T47D (cell line): ENCODE measurements at regions not wholly inside any gene's neighbourhood (a gene's known extent, or its start where the extent isn't known, plus 50 kb on each side); places are given as distances from the start of the nearest gene placed in this dataset.

Experiments
- DNase-seq, 2 experiments: peaks; one replicate each; pipeline versions ENCODE4 v3.0.0 to v3.0.0-alpha.2; 2011 to 2012; ENCODE audit warnings: low read depth in 1 of 2, low spot score in 1 of 2
- JUND ChIP-seq: IDR thresholded peaks from 2 replicates; pipeline ENCODE4 v1.6.1; 2012; ENCODE audit warnings: low read depth
- in situ Hi-C: cut with HindIII; loops from 2 replicates; pipeline ENCODE4 v1.10.0; 2016; ENCODE audit warnings: low sequenced_read_pairs, low pct_unique_long_range_greater_than_20kb

DNA sequence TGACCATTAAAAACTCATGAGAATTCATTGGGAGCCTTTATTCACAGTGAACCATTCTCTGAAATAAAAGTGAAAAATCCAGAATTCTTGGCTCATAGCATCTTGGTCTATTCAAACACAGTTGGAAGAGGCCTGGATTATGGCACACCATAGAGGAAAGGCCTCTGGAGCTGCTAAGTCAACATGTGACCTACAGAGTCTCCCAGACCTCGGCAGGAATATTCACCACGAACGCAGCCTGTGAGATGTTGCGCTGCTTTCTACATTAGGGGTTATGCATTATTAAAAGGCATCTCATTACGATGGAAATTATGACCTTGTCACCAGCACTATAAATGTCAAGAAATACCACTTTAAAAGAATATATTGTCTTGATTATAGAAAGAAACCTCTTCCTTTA, 132.6 kb downstream of the EFNB2 start:
- no peak for DNase-seq
- no peak for TF ChIP-seq JUND
- in situ Hi-C loops: no loop called here

DNA sequence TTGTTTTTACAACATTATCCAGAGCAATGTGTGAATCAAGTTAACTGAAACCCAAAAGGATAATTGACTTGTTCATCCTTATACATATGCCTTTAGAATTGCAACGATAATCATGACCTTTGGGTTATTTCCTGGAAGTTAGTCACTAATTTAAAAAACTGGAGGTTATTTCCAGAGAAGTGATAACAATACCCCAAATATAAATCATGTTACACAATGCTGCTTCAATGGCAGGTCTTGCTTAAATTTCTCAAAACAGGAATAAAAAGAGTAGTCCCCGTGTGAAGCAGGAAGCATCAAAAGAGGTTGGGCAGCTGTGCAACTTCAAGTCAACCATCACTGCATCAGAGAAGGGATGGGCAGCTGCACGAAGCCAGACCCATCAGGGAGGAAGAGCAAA, 134.4 kb downstream of the EFNB2 start:
- in situ Hi-C loops: no loop called here
- no peak for DNase-seq
- no peak for TF ChIP-seq JUND

DNA sequence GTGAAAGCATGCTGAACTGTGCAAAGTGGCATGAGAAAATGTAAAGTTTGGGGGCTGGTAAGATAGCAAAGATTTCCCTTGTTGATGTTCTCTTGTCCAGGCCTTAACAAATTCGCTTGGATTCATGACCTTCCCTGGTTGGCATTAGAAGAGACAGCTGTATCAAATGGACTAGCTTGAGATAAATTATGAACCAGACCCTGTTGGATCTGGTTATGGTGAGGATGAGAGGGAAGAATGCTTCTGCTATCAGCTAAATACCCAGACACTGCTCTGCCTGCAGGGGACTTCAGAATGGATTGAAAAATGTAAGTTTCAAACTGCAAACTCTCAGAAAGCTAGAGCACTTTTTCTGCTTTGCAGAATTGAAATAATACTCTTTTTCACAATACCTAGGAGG, 135.2 kb downstream of the EFNB2 start:
- in situ Hi-C loops: no loop called here

DNA sequence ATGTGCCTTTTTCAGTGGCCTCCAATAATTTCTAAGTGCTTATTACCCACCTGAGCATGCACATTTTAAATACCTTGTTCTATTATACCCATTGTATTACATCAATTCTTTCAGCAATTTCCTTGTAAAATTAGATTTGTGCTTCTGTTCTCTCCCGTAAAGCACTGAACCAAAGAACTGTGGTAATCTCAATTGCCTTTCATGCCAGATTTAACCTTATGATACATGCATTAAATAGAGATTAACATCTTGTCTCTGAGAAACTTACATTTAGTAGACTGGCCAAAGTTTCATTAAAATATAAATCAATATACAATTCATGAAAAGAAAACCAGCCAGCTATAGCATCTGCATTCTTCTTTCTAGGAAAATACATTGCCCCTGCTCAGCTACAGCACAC, 137.2 kb downstream of the EFNB2 start:
- DNase-seq: no peak
- in situ Hi-C loops: no loop called here
- no peak for TF ChIP-seq JUND

More for the DNA sequence above, 135.2 kb downstream of the EFNB2 start:
- TF ChIP-seq JUND: no peak
- no peak for DNase-seq

DNA sequence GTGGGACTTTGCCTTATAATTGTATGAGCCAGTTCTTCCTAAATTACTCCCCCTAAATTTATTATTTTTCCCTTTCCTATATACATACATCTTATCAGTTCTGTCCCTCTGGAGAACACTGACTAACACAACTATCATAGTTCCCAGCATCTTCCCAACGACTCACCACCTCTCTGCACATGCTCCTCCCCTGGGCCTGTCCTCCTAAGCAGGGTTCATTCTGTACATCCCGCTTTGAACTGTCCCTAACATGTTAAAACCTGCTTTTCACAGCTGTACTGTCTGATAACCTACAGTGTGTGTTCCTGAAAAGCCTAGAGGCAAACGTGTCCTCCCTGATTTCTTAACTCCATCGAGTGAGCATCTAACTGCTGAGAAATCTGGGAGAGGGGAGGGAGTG, 141.7 kb downstream of the EFNB2 start:
- TF ChIP-seq JUND: no peak
- in situ Hi-C loops: no loop called here
- DNase-seq: no peak

DNA sequence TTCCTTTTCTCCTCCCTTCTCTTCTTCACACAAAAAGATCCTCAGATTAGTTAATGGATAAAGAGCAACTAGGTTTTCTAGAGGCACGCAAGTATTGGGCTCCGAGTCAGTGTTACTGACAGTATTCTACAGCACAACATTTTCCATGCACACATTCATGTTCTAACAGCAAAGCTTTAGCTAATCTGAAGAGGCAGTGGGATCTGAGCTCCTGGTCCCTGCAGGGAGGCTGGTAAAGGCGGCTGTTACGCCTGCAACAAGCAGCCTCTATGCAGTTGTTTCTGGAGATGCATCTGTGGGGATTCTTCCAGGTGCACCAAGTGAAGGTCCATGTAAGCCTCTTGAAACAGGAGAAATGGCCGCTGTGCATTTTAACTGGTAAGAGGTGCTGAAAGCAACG, 143.8 kb downstream of the EFNB2 start:
- DNase-seq: no peak
- no peak for TF ChIP-seq JUND
- in situ Hi-C loops: no loop called here

DNA sequence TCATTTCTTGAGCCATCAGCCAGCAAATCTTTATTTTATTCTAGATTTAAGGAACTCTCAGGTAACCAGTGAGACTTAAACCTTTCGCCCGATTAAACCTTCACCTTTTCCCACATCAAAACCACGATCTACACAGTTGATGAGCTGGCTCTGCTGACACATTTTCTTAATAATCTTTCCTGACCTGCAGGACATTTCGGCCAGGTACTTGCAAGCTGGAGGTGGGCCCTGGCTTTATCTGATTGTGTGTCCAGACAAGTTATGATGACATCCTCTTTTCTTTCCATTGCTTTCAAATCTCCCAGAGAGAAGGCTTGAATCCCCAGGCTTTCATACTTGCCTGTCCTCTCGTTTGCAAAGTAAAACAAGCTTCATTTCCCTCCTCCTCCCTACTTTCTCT, 144.2 kb downstream of the EFNB2 start:
- in situ Hi-C loops: no loop called here
- DNase-seq: no peak
- no peak for TF ChIP-seq JUND

DNA sequence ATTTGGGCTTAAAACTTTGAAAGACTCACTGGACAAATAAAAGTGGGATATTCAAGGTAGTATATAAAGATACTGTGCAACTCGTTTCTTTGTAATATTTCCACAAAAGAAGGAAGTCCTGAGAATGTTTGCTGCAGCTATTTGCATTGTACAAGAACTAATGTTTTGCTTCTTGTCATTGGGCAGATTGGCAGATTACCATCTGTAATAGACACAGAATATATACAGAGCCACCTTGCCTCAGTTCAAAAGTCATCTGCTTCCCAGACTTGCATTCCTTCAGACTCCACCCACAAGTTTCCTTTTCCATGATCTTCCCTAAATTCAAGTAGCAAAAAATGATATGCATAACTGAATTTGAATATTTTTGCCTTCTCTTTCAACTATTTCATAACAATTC, 145.1 kb downstream of the EFNB2 start:
- no peak for TF ChIP-seq JUND
- in situ Hi-C loops: no loop called here

DNA sequence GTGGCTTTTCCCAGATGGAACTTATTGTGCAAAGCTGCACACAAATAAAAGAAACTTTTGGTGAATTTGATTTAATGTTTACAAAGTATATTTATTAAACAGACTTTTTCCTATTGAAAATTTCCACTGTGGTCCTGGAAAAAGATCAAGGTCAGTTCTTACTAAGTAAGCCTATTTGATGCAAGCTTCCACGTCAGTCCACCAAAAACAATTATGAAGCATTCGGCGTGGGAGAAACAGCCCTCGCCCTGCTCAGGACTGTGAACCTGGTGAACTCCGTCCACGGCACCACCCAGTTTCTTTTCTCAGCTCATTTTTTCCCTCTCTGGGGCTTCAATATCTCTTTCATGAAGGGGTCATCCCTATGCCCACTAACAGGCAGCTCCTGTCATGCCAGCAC, 149.8 kb downstream of the EFNB2 start:
- in situ Hi-C loops: no loop called here
- no peak for DNase-seq
- no peak for TF ChIP-seq JUND

More for the DNA sequence above, 145.1 kb downstream of the EFNB2 start:
- peak in 1 of 2 experiments; percentile 52 for DNase-seq

DNA sequence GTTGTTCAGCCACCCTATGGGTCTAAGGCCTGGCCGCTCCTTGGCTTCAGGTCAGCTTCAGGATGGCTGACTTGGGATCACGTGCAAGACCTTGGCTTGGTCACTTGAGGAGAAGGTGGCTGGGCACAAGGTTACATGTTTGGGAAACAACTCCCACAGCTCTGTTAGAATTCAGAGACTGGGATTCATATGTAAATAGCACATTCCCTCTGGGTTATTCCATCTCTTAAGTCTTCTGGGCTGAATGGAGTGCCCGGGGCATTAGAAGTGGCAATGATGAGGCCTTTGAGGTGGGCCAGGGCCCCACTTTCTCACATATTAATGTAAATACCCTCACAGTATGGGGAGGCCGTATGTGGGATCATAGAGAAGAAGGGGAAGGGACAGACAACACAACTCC, 150.9 kb downstream of the EFNB2 start:
- no peak for TF ChIP-seq JUND
- in situ Hi-C loops: no loop called here
- DNase-seq: no peak

DNA sequence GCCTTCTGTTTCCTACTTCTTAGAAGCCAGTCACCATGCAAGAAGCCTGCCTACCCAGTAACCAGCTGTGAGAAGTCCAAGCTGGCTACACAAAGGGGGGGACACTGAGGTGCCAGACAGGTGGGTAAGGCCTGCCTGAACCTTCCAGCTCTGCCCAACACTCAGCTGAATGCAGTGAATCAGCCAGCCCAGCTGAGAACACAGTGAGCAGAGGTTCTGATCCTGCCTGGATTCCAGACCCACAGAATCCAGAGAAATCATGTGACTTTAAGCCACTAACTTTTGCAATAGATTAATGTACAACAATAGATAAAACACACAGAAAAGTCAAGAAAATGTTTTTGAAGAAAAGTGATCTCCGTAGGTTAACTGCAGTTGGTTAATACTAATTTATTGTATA, 151.7 kb downstream of the EFNB2 start:
- no peak for TF ChIP-seq JUND
- DNase-seq: no peak
- in situ Hi-C loops: no loop called here

DNA sequence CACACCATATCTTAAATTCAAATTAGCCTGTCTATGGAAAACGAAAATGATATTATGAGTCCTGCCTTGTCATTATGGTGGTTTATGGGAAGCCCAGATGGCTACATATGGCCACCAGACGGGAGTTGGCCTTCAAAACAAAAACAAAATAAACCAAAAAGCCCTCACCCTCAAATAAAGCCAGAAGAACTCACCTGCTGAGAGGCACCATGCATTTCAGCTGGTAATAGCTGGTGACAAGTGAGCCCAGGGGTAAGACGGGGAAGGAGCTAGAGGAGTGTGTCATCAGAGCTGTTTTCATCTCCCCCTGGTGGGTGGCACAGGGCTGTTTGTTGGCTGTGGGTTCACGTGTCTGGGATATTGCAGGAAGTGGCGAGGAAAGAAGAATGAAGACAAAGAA, 152.9 kb downstream of the EFNB2 start:
- no peak for DNase-seq
- in situ Hi-C loops: no loop called here
- no peak for TF ChIP-seq JUND

DNA sequence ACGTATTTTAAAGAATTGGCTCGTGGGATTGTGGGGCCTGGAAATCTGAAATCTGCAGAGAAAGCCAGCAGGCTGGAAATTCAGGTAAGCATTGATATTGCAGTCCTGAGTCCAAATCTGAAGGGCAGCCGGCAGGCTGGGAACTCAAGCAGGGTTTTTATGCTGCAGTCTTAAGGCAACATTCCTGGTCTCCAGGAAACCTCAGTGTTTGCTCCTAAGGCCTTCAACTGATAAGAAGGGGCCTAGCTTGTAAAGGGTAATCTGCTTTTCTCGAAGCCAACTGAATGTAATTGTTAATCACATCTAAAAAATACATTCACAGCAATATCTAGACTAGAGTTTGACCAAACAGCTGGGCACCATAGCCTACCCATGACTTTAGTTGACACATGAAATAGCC, 154.4 kb downstream of the EFNB2 start:
- no peak for TF ChIP-seq JUND
- in situ Hi-C loops: no loop called here
- DNase-seq: no peak

DNA sequence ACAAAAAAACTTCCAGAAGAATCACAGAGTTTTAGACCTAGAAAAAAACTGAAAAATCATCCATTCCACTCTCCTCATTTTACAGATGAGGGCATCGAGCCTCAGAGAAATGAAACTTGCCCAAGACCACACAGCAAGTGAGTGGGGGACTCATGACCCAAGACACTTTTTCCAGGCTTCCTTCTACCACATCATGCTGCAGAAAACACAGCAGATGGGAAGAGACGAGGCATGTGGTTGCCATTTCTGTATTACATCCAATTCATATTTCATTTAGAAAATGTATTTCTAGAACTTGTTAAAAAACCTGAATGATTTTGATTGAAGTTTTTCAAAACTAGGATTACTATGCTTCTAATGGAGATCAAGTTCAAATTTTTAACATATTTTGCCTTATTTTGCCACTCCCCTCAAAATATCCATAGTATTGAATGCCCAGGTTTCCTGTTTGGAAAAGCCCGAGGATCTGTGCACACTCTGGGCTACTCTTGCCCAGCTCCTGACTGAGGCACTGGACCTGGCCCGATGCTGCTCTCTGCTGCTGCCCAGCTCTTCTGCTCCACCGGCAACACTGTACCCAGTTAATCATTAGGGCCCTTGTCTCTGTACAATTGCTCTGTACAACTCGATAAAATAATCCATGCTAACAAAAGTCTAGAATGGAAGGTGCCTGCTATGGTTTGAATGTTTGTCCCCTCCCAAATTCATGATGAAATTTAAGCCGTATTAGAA, 157.4 kb downstream of the EFNB2 start:
- in situ Hi-C loops: no loop called here
- TF ChIP-seq JUND: no peak
- DNase-seq: no peak
